Breast epithelium (tissue), 4 donors: ENCODE measurements at regions not wholly inside any gene's neighbourhood (a gene's known extent, or its start where the extent isn't known, plus 50 kb on each side); places are given as distances from the start of the nearest gene placed in this dataset.

Experiments
- DNase-seq, 2 donors: peaks; one replicate each; pipeline ENCODE4 v3.0.0-alpha.2; 2019; ENCODE audit warnings: low spot score in 2 of 2
- H3K27ac ChIP-seq, 2 donors: fragments of 200-600 bp; sonication (generic) in 1 of 2; one replicate each; pipeline ENCODE4 v1.5.1; 2016 to 2019; ENCODE audit warnings: mild to moderate bottlenecking in 1 of 2
- H3K27me3 ChIP-seq, 2 donors: fragments of 200-600 bp; sonication (generic) in 1 of 2; one replicate each; pipeline versions ENCODE4 v1.5.1 to v1.6.0; 2017 to 2019; ENCODE audit warnings: control low read depth in 1 of 2, mild to moderate bottlenecking in 1 of 2
- H3K36me3 ChIP-seq: fragments of 200-600 bp; one replicate; pipeline ENCODE4 v1.5.1; 2019
- H3K4me1 ChIP-seq, 2 donors: fragments of 200-600 bp; sonication (generic); one replicate each; pipeline ENCODE4 v1.5.1; 2016 to 2019; ENCODE audit warnings: control low read depth in 1 of 2
- H3K4me3 ChIP-seq, 3 donors: fragments of 200-600 bp; sonication (generic); 1 replicate in 2 of 3; 2 replicates in 1 of 3; pipeline ENCODE4 v1.5.1; 2016 to 2019; ENCODE audit warnings: mild to moderate bottlenecking in 3 of 3, moderate library complexity in 2 of 3
- H3K9me3 ChIP-seq, 2 donors: fragments of 200-600 bp; sonication (generic) in 1 of 2; one replicate each; pipeline ENCODE4 v1.5.1; 2016 to 2019; ENCODE audit warnings: control low read depth in 1 of 2
- CTCF ChIP-seq, 3 donors: fragments of 450-650 bp; IDR thresholded peaks; one replicate each; pipeline ENCODE4 v1.5.1; 2016 to 2017; ENCODE audit warnings: antibody characterized with exemption in 3 of 3, mild to moderate bottlenecking in 3 of 3, moderate library complexity in 3 of 3
- POLR2A ChIP-seq: fragments of 450-650 bp; IDR thresholded peaks from one replicate; pipeline ENCODE4 v1.6.1; 2016; ENCODE audit warnings: antibody characterized with exemption, mild to moderate bottlenecking, moderate library complexity
- POLR2AphosphoS5 ChIP-seq, 3 donors: sonication (generic); formaldehyde crosslinking; IDR thresholded peaks; one replicate each; pipeline ENCODE4 v1.6.1; 2017; ENCODE audit warnings: antibody characterized with exemption in 3 of 3
- intact Hi-C: fragments of 100-400 bp; cut with DNase I; formaldehyde crosslinking; loops from one replicate; pipeline ENCODE4 v1.15.1; 2023; ENCODE audit warnings: low total_unique reads

GRCh38 chr5:122591828-122592227 is 183.1 kb upstream of the SNX2 start:
- TF ChIP-seq CTCF (IDR thresholded peaks at IDR 0.05): no peak
- TF ChIP-seq POLR2A: no peak
- no peak for TF ChIP-seq POLR2AphosphoS5 (IDR thresholded peaks at IDR 0.05)
- Histone ChIP-seq H3K4me1 (no peaks in the 10 kb centered on the region), H3K27me3 (no peaks in the 10 kb centered on the region), H3K4me3 (no peak overlapping the region), H3K9me3 (no peaks in the 10 kb centered on the region), H3K36me3 (no peaks in the 10 kb centered on the region), H3K27ac (no peak overlapping the region)
- no peak for DNase-seq
- intact Hi-C loops: no loop called here

GRCh38 chr5:122599000-122599399 is 175.9 kb upstream of the SNX2 start:
- DNase-seq: no peak
- no peaks in the 10 kb centered on the region for H3K27me3 ChIP-seq
- intact Hi-C loops: no loop called here
- H3K36me3 ChIP-seq: no peaks in the 10 kb centered on the region
- peaks cover 0 to 12% of the 10 kb centered on the region in 2 donors for H3K9me3 ChIP-seq
- TF ChIP-seq POLR2A (no peak), POLR2AphosphoS5 (IDR thresholded peaks at IDR 0.05) (no peak), CTCF (IDR thresholded peaks at IDR 0.05) (no peak)
- no peak overlapping the region for H3K27ac ChIP-seq
- no peaks in the 10 kb centered on the region for H3K4me1 ChIP-seq
- no peak overlapping the region for H3K4me3 ChIP-seq

GRCh38 chr5:122600924-122601323 is 174.0 kb upstream of the SNX2 start:
- intact Hi-C loops: no loop called here
- H3K27me3 ChIP-seq: no peaks in the 10 kb centered on the region
- H3K4me3 ChIP-seq: no peak overlapping the region
- no peaks in the 10 kb centered on the region for H3K4me1 ChIP-seq
- DNase-seq: no peak
- peaks cover 0 to 12% of the 10 kb centered on the region in 2 donors for H3K9me3 ChIP-seq
- no peaks in the 10 kb centered on the region for H3K36me3 ChIP-seq
- TF ChIP-seq CTCF (IDR thresholded peaks at IDR 0.05) (no peak), POLR2AphosphoS5 (IDR thresholded peaks at IDR 0.05) (no peak), POLR2A (no peak)
- no peak overlapping the region for H3K27ac ChIP-seq

- intact Hi-C loops: no loop called here
- no peak overlapping the region for H3K4me3 ChIP-seq
- H3K9me3 ChIP-seq: peaks cover 0 to 9% of the 10 kb centered on the region in 2 donors
- TF ChIP-seq POLR2A (no peak), POLR2AphosphoS5 (IDR thresholded peaks at IDR 0.05) (no peak), CTCF (IDR thresholded peaks at IDR 0.05) (no peak)
- no peaks in the 10 kb centered on the region for H3K4me1 ChIP-seq
- H3K27ac ChIP-seq: no peak overlapping the region
- no peaks in the 10 kb centered on the region for H3K27me3 ChIP-seq
- H3K36me3 ChIP-seq: no peaks in the 10 kb centered on the region
- no peak for DNase-seq
Observed at GRCh38 chr5:122602700-122603099, 172.2 kb upstream of the SNX2 start.

GRCh38 chr5:122605236-122605635 is 169.6 kb upstream of the SNX2 start:
- Histone ChIP-seq H3K4me1 (no peaks in the 10 kb centered on the region), H3K27me3 (no peaks in the 10 kb centered on the region), H3K27ac (no peak overlapping the region), H3K4me3 (no peak overlapping the region), H3K9me3 (peaks cover 0 to 4% of the 10 kb centered on the region in 2 donors), H3K36me3 (no peaks in the 10 kb centered on the region)
- DNase-seq: no peak
- no peak for TF ChIP-seq CTCF (IDR thresholded peaks at IDR 0.05)
- no peak for TF ChIP-seq POLR2AphosphoS5 (IDR thresholded peaks at IDR 0.05)
- TF ChIP-seq POLR2A: no peak
- intact Hi-C loops: no loop called here
